ENCODE measurements at regions not wholly inside any gene's neighbourhood (a gene's known extent, or its start where the extent isn't known, plus 50 kb on each side); places are given as distances from the start of the nearest gene placed in this dataset.

GRCh38 chr9:119974026-119974425 lies 604.8 kb upstream of the BRINP1 start:
- no peak overlapping the region for H3K27ac ChIP-seq (ENCODE audit: low read depth, low read length)
- H3K9me2 ChIP-seq (replicated peaks; ENCODE audit: control insufficient read depth, low read length) = no peaks in the 10 kb centered on the region
- peaks cover under 1% of the 10 kb centered on the region; the same call in 1 of the 2 replicates for H3K4me1 ChIP-seq (ENCODE audit: control insufficient read depth, low read length)
- no peaks in the 10 kb centered on the region for H3K79me2 ChIP-seq (ENCODE audit: control insufficient read depth, low read length)
- H3K36me3 ChIP-seq (ENCODE audit: control insufficient read depth, low read length) = no peaks in the 10 kb centered on the region
- H3K9me3 ChIP-seq (ENCODE audit: control insufficient read depth, insufficient read depth, low read length) = no peaks in the 10 kb centered on the region
- H3F3A ChIP-seq (ENCODE audit: control insufficient read depth, insufficient read depth) = no peaks in the 10 kb centered on the region
- H3K4me2 ChIP-seq (ENCODE audit: low read length) = no peak overlapping the region
- H3K4me3 ChIP-seq (ENCODE audit: low read length) = no peak overlapping the region
- H3K27me3 ChIP-seq (ENCODE audit: control insufficient read depth, low read length) = peaks cover 3% of the 10 kb centered on the region; the same call in 1 of the 2 replicates
- no peaks in the 10 kb centered on the region for H4K20me1 ChIP-seq (ENCODE audit: control insufficient read depth, insufficient read depth, low read depth, low read length)
- TF ChIP-seq EZH2phosphoT487 (IDR thresholded peaks at IDR 0.05; ENCODE audit: borderline replicate concordance, low read length) = no peak
- no peak for TF ChIP-seq CTCF (IDR thresholded peaks at IDR 0.05; ENCODE audit: low read depth, low read length, poor library complexity, severe bottlenecking)

GRCh38 chr9:119968836-119969707 lies 599.8 kb upstream of the BRINP1 start:
- Histone ChIP-seq H3K4me3 (ENCODE audit: low read length) (no peak overlapping the region), H3K36me3 (ENCODE audit: control insufficient read depth, low read length) (no peaks in the 10 kb centered on the region), H3K27ac (ENCODE audit: low read depth, low read length) (no peak overlapping the region), H3K79me2 (ENCODE audit: control insufficient read depth, low read length) (no peaks in the 10 kb centered on the region), H3K4me1 (ENCODE audit: control insufficient read depth, low read length) (peaks cover 3% of the 10 kb centered on the region; the same call in 1 of the 2 replicates), H4K20me1 (ENCODE audit: control insufficient read depth, insufficient read depth, low read depth, low read length) (no peaks in the 10 kb centered on the region), H3K4me2 (ENCODE audit: low read length) (no peak overlapping the region), H3K27me3 (ENCODE audit: control insufficient read depth, low read length) (peaks cover 12% of the 10 kb centered on the region; the same call in 1 of the 2 replicates), H3K9me2 (replicated peaks; ENCODE audit: control insufficient read depth, low read length) (no peaks in the 10 kb centered on the region), H3F3A (ENCODE audit: control insufficient read depth, insufficient read depth) (no peaks in the 10 kb centered on the region), H3K9me3 (ENCODE audit: control insufficient read depth, insufficient read depth, low read length) (no peaks in the 10 kb centered on the region)
- TF ChIP-seq EZH2phosphoT487 (IDR thresholded peaks at IDR 0.05; ENCODE audit: borderline replicate concordance, low read length) (no peak), CTCF (IDR thresholded peaks at IDR 0.05; ENCODE audit: low read depth, low read length, poor library complexity, severe bottlenecking) (peak; percentile 96)

GRCh38 chr9:119967867-119968535 lies 598.8 kb upstream of the BRINP1 start:
- peaks cover 7% of the 10 kb centered on the region; the same call in 1 of the 2 replicates for H3K4me1 ChIP-seq (ENCODE audit: control insufficient read depth, low read length)
- no peaks in the 10 kb centered on the region for H3K36me3 ChIP-seq (ENCODE audit: control insufficient read depth, low read length)

More at GRCh38 chr9:119967867-119968535, 598.8 kb upstream of the BRINP1 start:
- Histone ChIP-seq H3K27ac (ENCODE audit: low read depth, low read length) (no peak overlapping the region), H3K27me3 (ENCODE audit: control insufficient read depth, low read length) (peaks cover 14% of the 10 kb centered on the region; the same call in 1 of the 2 replicates), H3K9me2 (replicated peaks; ENCODE audit: control insufficient read depth, low read length) (no peaks in the 10 kb centered on the region), H3F3A (ENCODE audit: control insufficient read depth, insufficient read depth) (no peaks in the 10 kb centered on the region), H3K9me3 (ENCODE audit: control insufficient read depth, insufficient read depth, low read length) (no peaks in the 10 kb centered on the region), H3K4me2 (ENCODE audit: low read length) (no peak overlapping the region), H3K4me3 (ENCODE audit: low read length) (no peak overlapping the region), H4K20me1 (ENCODE audit: control insufficient read depth, insufficient read depth, low read depth, low read length) (no peaks in the 10 kb centered on the region), H3K79me2 (ENCODE audit: control insufficient read depth, low read length) (no peaks in the 10 kb centered on the region)
- TF ChIP-seq CTCF (IDR thresholded peaks at IDR 0.05; ENCODE audit: low read depth, low read length, poor library complexity, severe bottlenecking) (no peak), EZH2phosphoT487 (IDR thresholded peaks at IDR 0.05; ENCODE audit: borderline replicate concordance, low read length) (no peak)

Measured in DOHH2 (cell line).